ENCODE measurements at regions not wholly inside any gene's neighbourhood (a gene's known extent, or its start where the extent isn't known, plus 50 kb on each side); places are given as distances from the start of the nearest gene placed in this dataset.
"Not testable (repeated sequence)": the region's sequence is repeated elsewhere in the genome, so short reads cannot be mapped to it uniquely, and the experiment has no call there.

- intact Hi-C loops (cut with micrococcal nuclease; ENCODE audit: unreplicated experiment), result no loop called here
- CTCF ChIA-PET, result no interaction called here
- no peaks in the 10 kb centered on the region for H3K9me3 ChIP-seq (ENCODE audit: low read depth, low read length, poor library complexity, severe bottlenecking)
- no peak for DNase-seq (ENCODE audit: low spot score)
- POLR2A ChIA-PET (ENCODE audit: low non-redundant PET), result no interaction called here
- H3K4me3 ChIP-seq (ENCODE audit: low read depth, low read length, poor library complexity, severe bottlenecking), result no peak overlapping the region
- no peaks in the 10 kb centered on the region for H3K4me1 ChIP-seq (ENCODE audit: insufficient read depth, low read length, poor library complexity, severe bottlenecking)
- BruUV-seq (replicated peaks), result no TSS peak
- TF ChIP-seq CTCF (conservative IDR thresholded peaks at IDR 0.05; ENCODE audit: low read depth, low read length), result no peak
- no peak for TF ChIP-seq EZH2 (IDR thresholded peaks at IDR 0.05; ENCODE audit: borderline replicate concordance, low read depth, low read length, poor library complexity, severe bottlenecking)
- no peaks in the 10 kb centered on the region for H3K36me3 ChIP-seq (ENCODE audit: insufficient read depth, low read length, poor library complexity, severe bottlenecking)
- H3K27me3 ChIP-seq (replicated peaks; ENCODE audit: insufficient read depth, low read depth, low read length, poor library complexity), result peaks cover 13% of the 10 kb centered on the region
- no peak overlapping the region for H3K27ac ChIP-seq (ENCODE audit: low read depth, low read length, poor library complexity, severe bottlenecking)
Measured at GRCh38 chr1:215023155-215023832, 59.2 kb upstream of the KCNK2 start.

- no peak for DNase-seq (ENCODE audit: low spot score)
- ChIA-PET POLR2A (ENCODE audit: low non-redundant PET) (no interaction called here), CTCF (no interaction called here)
Measured at GRCh38 chr1:215028954-215029353, 53.6 kb upstream of the KCNK2 start.

GRCh38 chr1:215030581-215030980, 52.0 kb upstream of the KCNK2 start:
- BruUV-seq (replicated peaks); H3K4me1 ChIP-seq (ENCODE audit: insufficient read depth, low read length, poor library complexity, severe bottlenecking); H3K4me3 ChIP-seq (ENCODE audit: low read depth, low read length, poor library complexity, severe bottlenecking); H3K9me3 ChIP-seq (ENCODE audit: low read depth, low read length, poor library complexity, severe bottlenecking); POLR2A ChIA-PET (ENCODE audit: low non-redundant PET); DNase-seq (ENCODE audit: low spot score); H3K27ac ChIP-seq (ENCODE audit: low read depth, low read length, poor library complexity, severe bottlenecking); CTCF ChIA-PET; H3K36me3 ChIP-seq (ENCODE audit: insufficient read depth, low read length, poor library complexity, severe bottlenecking); intact Hi-C loops (cut with micrococcal nuclease; ENCODE audit: unreplicated experiment): not testable (repeated sequence)
- H3K27me3 ChIP-seq (replicated peaks; ENCODE audit: insufficient read depth, low read depth, low read length, poor library complexity), result peaks cover 34% of the 10 kb centered on the region

More at GRCh38 chr1:215028954-215029353, 53.6 kb upstream of the KCNK2 start:
- no TSS peak for BruUV-seq (replicated peaks)
- Histone ChIP-seq H3K36me3 (ENCODE audit: insufficient read depth, low read length, poor library complexity, severe bottlenecking) (no peaks in the 10 kb centered on the region), H3K9me3 (ENCODE audit: low read depth, low read length, poor library complexity, severe bottlenecking) (no peaks in the 10 kb centered on the region), H3K4me3 (ENCODE audit: low read depth, low read length, poor library complexity, severe bottlenecking) (no peak overlapping the region), H3K27me3 (replicated peaks; ENCODE audit: insufficient read depth, low read depth, low read length, poor library complexity) (peaks cover 24% of the 10 kb centered on the region), H3K27ac (ENCODE audit: low read depth, low read length, poor library complexity, severe bottlenecking) (no peak overlapping the region), H3K4me1 (ENCODE audit: insufficient read depth, low read length, poor library complexity, severe bottlenecking) (no peaks in the 10 kb centered on the region)
- intact Hi-C loops (cut with micrococcal nuclease; ENCODE audit: unreplicated experiment), result no loop called here
- no peak for TF ChIP-seq EZH2 (IDR thresholded peaks at IDR 0.05; ENCODE audit: borderline replicate concordance, low read depth, low read length, poor library complexity, severe bottlenecking)
- no peak for TF ChIP-seq CTCF (conservative IDR thresholded peaks at IDR 0.05; ENCODE audit: low read depth, low read length)

- TF ChIP-seq EZH2 (IDR thresholded peaks at IDR 0.05; ENCODE audit: borderline replicate concordance, low read depth, low read length, poor library complexity, severe bottlenecking), result no peak
- no peak for TF ChIP-seq CTCF (conservative IDR thresholded peaks at IDR 0.05; ENCODE audit: low read depth, low read length)
- Histone ChIP-seq H3K27me3 (replicated peaks; ENCODE audit: insufficient read depth, low read depth, low read length, poor library complexity) (peaks cover 40% of the 10 kb centered on the region), H3K4me3 (ENCODE audit: low read depth, low read length, poor library complexity, severe bottlenecking) (no peak overlapping the region), H3K36me3 (ENCODE audit: insufficient read depth, low read length, poor library complexity, severe bottlenecking) (no peaks in the 10 kb centered on the region), H3K27ac (ENCODE audit: low read depth, low read length, poor library complexity, severe bottlenecking) (no peak overlapping the region), H3K9me3 (ENCODE audit: low read depth, low read length, poor library complexity, severe bottlenecking) (no peaks in the 10 kb centered on the region), H3K4me1 (ENCODE audit: insufficient read depth, low read length, poor library complexity, severe bottlenecking) (no peaks in the 10 kb centered on the region)
- DNase-seq (ENCODE audit: low spot score), result no peak
- no TSS peak for BruUV-seq (replicated peaks)
- intact Hi-C loops (cut with micrococcal nuclease; ENCODE audit: unreplicated experiment), result no loop called here
- ChIA-PET POLR2A (ENCODE audit: low non-redundant PET) (no interaction called here), CTCF (no interaction called here)
Measured at GRCh38 chr1:215031392-215031791, 51.1 kb upstream of the KCNK2 start.
